ENCODE measurements at regions not wholly inside any gene's neighbourhood (a gene's known extent, or its start where the extent isn't known, plus 50 kb on each side); places are given as distances from the start of the nearest gene placed in this dataset.

DNA sequence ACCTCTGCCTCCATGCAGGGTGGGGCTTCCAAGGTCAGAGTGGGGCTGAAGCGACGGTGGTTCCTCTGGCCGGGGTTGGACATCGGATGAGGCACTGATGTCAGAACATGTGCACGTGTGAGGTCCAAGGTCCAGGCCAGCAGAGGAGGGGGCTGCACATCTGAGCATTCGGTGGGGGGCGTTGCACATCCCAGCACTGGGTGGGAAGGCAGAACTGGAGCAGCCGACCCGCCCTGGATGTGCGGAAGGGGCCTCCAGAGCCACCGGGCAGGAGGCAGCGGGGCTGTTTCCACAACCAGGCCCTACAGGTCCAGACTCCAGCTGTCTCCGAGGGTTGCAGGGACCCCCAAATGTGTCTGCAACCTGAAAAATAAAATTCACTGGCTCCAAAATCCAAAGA lies 271.0 kb downstream of the CTTN start:
- TF ChIP-seq, protein P1, sequence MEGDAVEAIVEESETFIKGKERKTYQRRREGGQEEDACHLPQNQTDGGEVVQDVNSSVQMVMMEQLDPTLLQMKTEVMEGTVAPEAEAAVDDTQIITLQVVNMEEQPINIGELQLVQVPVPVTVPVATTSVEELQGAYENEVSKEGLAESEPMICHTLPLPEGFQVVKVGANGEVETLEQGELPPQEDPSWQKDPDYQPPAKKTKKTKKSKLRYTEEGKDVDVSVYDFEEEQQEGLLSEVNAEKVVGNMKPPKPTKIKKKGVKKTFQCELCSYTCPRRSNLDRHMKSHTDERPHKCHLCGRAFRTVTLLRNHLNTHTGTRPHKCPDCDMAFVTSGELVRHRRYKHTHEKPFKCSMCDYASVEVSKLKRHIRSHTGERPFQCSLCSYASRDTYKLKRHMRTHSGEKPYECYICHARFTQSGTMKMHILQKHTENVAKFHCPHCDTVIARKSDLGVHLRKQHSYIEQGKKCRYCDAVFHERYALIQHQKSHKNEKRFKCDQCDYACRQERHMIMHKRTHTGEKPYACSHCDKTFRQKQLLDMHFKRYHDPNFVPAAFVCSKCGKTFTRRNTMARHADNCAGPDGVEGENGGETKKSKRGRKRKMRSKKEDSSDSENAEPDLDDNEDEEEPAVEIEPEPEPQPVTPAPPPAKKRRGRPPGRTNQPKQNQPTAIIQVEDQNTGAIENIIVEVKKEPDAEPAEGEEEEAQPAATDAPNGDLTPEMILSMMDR (IDR thresholded peaks at IDR 0.05): no peak
- TF ChIP-seq POLR2A (IDR thresholded peaks at IDR 0.05): no peak
